Thyroid gland (tissue), 4 donors: ENCODE measurements at regions not wholly inside any gene's neighbourhood (a gene's known extent, or its start where the extent isn't known, plus 50 kb on each side); places are given as distances from the start of the nearest gene placed in this dataset.

ENCODE experiments used
- DNase-seq, 2 donors: peaks; one replicate each; pipeline ENCODE4 v3.0.0-alpha.2; 2019
- H3K27ac ChIP-seq, 3 donors: fragments of 200-600 bp; sonication (generic); 1 replicate in 2 of 3; 2 replicates in 1 of 3; pipeline ENCODE4 v1.5.1; 2016 to 2019; ENCODE audit warnings: mild to moderate bottlenecking in 1 of 3, moderate library complexity in 1 of 3
- H3K27me3 ChIP-seq: fragments of 200-600 bp; sonication (generic); one replicate; pipeline ENCODE4 v1.5.1; 2019
- H3K36me3 ChIP-seq, 2 donors: fragments of 200-600 bp; sonication (generic); one replicate each; pipeline ENCODE4 v1.5.1; 2016 to 2019
- H3K4me1 ChIP-seq, 2 donors: fragments of 200-600 bp; sonication (generic); one replicate each; pipeline ENCODE4 v1.5.1; 2017 to 2019
- H3K4me3 ChIP-seq, 3 donors: fragments of 200-600 bp; sonication (generic); replicated peaks in 1 of 3; 1 replicate in 2 of 3; 2 replicates in 1 of 3; pipeline ENCODE4 v1.5.1; 2016; ENCODE audit warnings: mild to moderate bottlenecking in 1 of 3
- H3K9me3 ChIP-seq: fragments of 200-600 bp; sonication (generic); one replicate; pipeline ENCODE4 v1.5.1; 2017
- CTCF ChIP-seq, 6 experiments: fragments of 200-600 bp in 3 of 6; fragments of 450-650 bp in 3 of 6; sonication (generic) in 3 of 6; IDR thresholded peaks; one replicate each; pipeline ENCODE4 v1.5.1; 2016 to 2019; ENCODE audit warnings: antibody characterized with exemption in 6 of 6, mild to moderate bottlenecking in 2 of 6, inconsistent platforms in 1 of 6, moderate library complexity in 1 of 6
- POLR2A ChIP-seq, 2 donors: fragments of 450-650 bp; IDR thresholded peaks; one replicate each; pipeline ENCODE4 v1.6.1; 2017; ENCODE audit warnings: antibody characterized with exemption in 2 of 2, mild to moderate bottlenecking in 2 of 2, moderate library complexity in 1 of 2
- WGBS, 2 donors: methylation state at CpG; one replicate each; pipeline ENCODE4 v1.1.5; 2017; 5-methylcytosine and 5-hydroxymethylcytosine counted together
- intact Hi-C: fragments of 100-400 bp; cut with DNase I; formaldehyde crosslinking; loops from one replicate; pipeline ENCODE4 v1.15.1; 2023

GRCh38 chr4:11866391-11866790 is 437.7 kb upstream of the HS3ST1 start:
- DNase-seq: no peak
- no peak overlapping the region for H3K27ac ChIP-seq
- no peak for TF ChIP-seq POLR2A (IDR thresholded peaks at IDR 0.05)
- H3K4me1 ChIP-seq: no peaks in the 10 kb centered on the region
- H3K36me3 ChIP-seq: no peaks in the 10 kb centered on the region
- intact Hi-C loops: no loop called here
- H3K27me3 ChIP-seq: no peaks in the 10 kb centered on the region
- H3K4me3 ChIP-seq: no peak overlapping the region
- no peaks in the 10 kb centered on the region for H3K9me3 ChIP-seq
- WGBS, 2 donors: 39 to 40% methylated on average over 1 of the region's 1 CpG

- Histone ChIP-seq H3K36me3 (no peaks in the 10 kb centered on the region), H3K4me3 (no peak overlapping the region), H3K27me3 (no peaks in the 10 kb centered on the region), H3K27ac (no peak overlapping the region), H3K9me3 (no peaks in the 10 kb centered on the region), H3K4me1 (no peaks in the 10 kb centered on the region)
- no peak for DNase-seq
- intact Hi-C loops: no loop called here
- no peak for TF ChIP-seq CTCF (IDR thresholded peaks at IDR 0.05)
- TF ChIP-seq POLR2A (IDR thresholded peaks at IDR 0.05): no peak
- WGBS, 2 donors: 80 to 87% methylated on average over 1 of the region's 1 CpG
These were observed 432.3 kb upstream of the HS3ST1 start for GRCh38 chr4:11860996-11861395.

GRCh38 chr4:11857881-11858280 is 429.2 kb upstream of the HS3ST1 start:
- no peaks in the 10 kb centered on the region for H3K4me1 ChIP-seq
- no peak overlapping the region for H3K27ac ChIP-seq
- no peak for DNase-seq
- no peaks in the 10 kb centered on the region for H3K36me3 ChIP-seq
- H3K4me3 ChIP-seq: no peak overlapping the region
- no peaks in the 10 kb centered on the region for H3K27me3 ChIP-seq
- TF ChIP-seq POLR2A (IDR thresholded peaks at IDR 0.05): no peak
- TF ChIP-seq CTCF (IDR thresholded peaks at IDR 0.05): no peak
- no peaks in the 10 kb centered on the region for H3K9me3 ChIP-seq
- intact Hi-C loops: no loop called here

- TF ChIP-seq POLR2A (IDR thresholded peaks at IDR 0.05) (no peak), CTCF (IDR thresholded peaks at IDR 0.05) (no peak)
- H3K36me3 ChIP-seq: no peaks in the 10 kb centered on the region
- 72 to 88% methylated on average over 4 of the region's 4 CpGs for WGBS, 2 donors
- intact Hi-C loops: no loop called here
- DNase-seq: no peak
- no peaks in the 10 kb centered on the region for H3K9me3 ChIP-seq
- H3K4me1 ChIP-seq: no peaks in the 10 kb centered on the region
- H3K27ac ChIP-seq: no peak overlapping the region
- no peaks in the 10 kb centered on the region for H3K27me3 ChIP-seq
- no peak overlapping the region for H3K4me3 ChIP-seq
These were observed 418.5 kb upstream of the HS3ST1 start for GRCh38 chr4:11847167-11847566.

- no peaks in the 10 kb centered on the region for H3K36me3 ChIP-seq
- DNase-seq: no peak
- WGBS, 2 donors: 26 to 39% methylated on average over 4 of the region's 4 CpGs
- no peak overlapping the region for H3K4me3 ChIP-seq
- intact Hi-C loops: no loop called here
- TF ChIP-seq POLR2A (IDR thresholded peaks at IDR 0.05) (no peak), CTCF (IDR thresholded peaks at IDR 0.05) (no peak)
- H3K27ac ChIP-seq: no peak overlapping the region
- no peaks in the 10 kb centered on the region for H3K27me3 ChIP-seq
- no peaks in the 10 kb centered on the region for H3K9me3 ChIP-seq
- no peaks in the 10 kb centered on the region for H3K4me1 ChIP-seq
These were observed 415.2 kb upstream of the HS3ST1 start for GRCh38 chr4:11843927-11844326.

GRCh38 chr4:11843340-11843739 is 414.6 kb upstream of the HS3ST1 start:
- Histone ChIP-seq H3K36me3 (no peaks in the 10 kb centered on the region), H3K27me3 (no peaks in the 10 kb centered on the region), H3K4me1 (no peaks in the 10 kb centered on the region), H3K27ac (no peak overlapping the region), H3K9me3 (no peaks in the 10 kb centered on the region), H3K4me3 (no peak overlapping the region)
- DNase-seq: no peak
- TF ChIP-seq POLR2A (IDR thresholded peaks at IDR 0.05) (no peak), CTCF (IDR thresholded peaks at IDR 0.05) (no peak)
- intact Hi-C loops: no loop called here
- WGBS, 2 donors: 78 to 94% methylated on average over 1 of the region's 1 CpG
